ENCODE measurements at regions not wholly inside any gene's neighbourhood (a gene's known extent, or its start where the extent isn't known, plus 50 kb on each side); places are given as distances from the start of the nearest gene placed in this dataset.

GRCh38 chr3:181488536-181488935 lies 223.2 kb upstream of the SOX2 start:
- no peak for TF ChIP-seq CTCF (IDR thresholded peaks at IDR 0.05)
- no peak for TF ChIP-seq POLR2A (IDR thresholded peaks at IDR 0.05)

Data from adrenal gland (tissue), 5 donors.